Fibroblast of pulmonary artery (primary cell): ENCODE measurements at regions not wholly inside any gene's neighbourhood (a gene's known extent, or its start where the extent isn't known, plus 50 kb on each side); places are given as distances from the start of the nearest gene placed in this dataset.

Experiments
- DNase-seq: peaks from one replicate; pipeline ENCODE4 v3.0.0-alpha.2; 2010; ENCODE audit warnings: low read depth
- H3K4me3 ChIP-seq: replicated peaks from 2 replicates; pipeline ENCODE4 v1.5.1; 2011; ENCODE audit warnings: low read depth, mild to moderate bottlenecking, control low read depth, low read length, moderate library complexity
- CTCF ChIP-seq: IDR thresholded peaks from 2 replicates; pipeline ENCODE4 v1.5.1; 2011; ENCODE audit warnings: mild to moderate bottlenecking, control low read depth, low read length, inconsistent platforms; ENCODE audit errors: missing control alignments

- no peak for DNase-seq
- no peak overlapping the region for H3K4me3 ChIP-seq
- TF ChIP-seq CTCF, result no peak
Measured at GRCh38 chr1:8198522-8198921, 119.4 kb upstream of the SLC45A1 start.

DNA sequence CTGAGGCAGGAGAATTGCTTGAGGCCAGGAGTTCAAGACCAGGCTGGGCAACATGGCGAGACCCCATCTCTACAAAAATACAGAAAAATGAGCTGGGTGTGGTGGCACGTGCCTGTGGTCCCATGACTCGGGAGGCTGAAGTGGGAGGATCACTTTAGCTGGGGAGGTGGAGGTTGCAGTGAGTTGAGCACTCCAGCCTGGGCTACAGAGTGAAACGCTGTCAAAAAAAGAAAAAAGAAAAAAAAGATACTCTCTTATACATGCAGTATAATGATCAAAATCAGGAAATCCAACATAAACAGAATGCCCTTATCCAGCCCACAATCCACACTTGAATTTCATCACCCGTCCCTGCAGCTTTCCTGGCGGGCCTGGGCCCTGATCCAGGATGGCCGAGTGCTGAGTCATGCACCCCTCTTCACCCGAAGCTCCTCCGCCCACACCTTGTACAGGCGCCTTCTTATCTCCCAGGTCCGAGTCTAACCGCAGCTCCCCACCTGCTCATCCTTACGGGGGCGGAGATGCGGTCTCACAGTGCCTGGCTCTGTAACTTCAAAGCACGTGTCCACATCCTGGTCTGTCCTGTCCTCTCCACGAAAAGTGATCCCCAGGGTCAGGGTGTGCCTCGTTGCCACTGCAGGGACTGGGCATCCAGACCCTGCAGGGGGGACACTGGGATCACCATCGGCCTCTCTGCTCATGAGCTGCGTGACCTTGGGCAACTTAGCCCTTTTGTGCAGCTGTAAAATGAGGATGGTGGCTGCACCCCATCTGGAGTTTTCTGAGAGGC, 120.2 kb upstream of the SLC45A1 start:
- peak; percentile 94 for DNase-seq
- no peak for TF ChIP-seq CTCF
- no peak overlapping the region for H3K4me3 ChIP-seq

GRCh38 chr1:8194481-8195227, 123.3 kb upstream of the SLC45A1 start:
- DNase-seq, result peak; percentile 26

DNA sequence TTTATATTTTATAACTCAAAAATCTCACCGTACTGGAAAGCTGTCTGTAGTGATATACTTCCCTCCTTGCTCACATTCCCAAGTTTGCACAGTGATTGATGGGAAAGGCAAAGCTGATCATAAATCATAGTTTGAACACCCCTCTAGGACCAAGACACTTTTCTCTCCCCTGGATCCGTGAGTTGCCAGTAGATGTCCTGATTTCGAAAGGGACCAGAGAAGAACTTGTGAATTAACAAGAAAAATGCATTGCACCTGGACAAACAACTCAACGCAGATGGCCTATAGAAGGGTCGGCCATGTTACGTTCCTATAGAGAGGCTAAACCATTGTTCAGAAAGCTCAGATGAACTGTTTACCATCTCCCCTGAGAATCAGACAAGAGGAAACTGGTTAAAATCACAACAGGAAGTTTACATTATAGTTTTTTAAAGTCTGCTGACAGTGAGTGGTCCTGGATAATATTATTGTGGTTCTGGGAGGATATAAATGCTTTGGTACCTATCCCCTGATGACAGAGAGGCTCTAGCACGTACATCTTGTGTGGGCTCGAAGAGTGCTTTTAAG, 124.0 kb upstream of the SLC45A1 start:
- no peak overlapping the region for H3K4me3 ChIP-seq
- TF ChIP-seq CTCF, result no peak
- no peak for DNase-seq

More at GRCh38 chr1:8194481-8195227, 123.3 kb upstream of the SLC45A1 start:
- TF ChIP-seq CTCF, result no peak
- no peak overlapping the region for H3K4me3 ChIP-seq

DNA sequence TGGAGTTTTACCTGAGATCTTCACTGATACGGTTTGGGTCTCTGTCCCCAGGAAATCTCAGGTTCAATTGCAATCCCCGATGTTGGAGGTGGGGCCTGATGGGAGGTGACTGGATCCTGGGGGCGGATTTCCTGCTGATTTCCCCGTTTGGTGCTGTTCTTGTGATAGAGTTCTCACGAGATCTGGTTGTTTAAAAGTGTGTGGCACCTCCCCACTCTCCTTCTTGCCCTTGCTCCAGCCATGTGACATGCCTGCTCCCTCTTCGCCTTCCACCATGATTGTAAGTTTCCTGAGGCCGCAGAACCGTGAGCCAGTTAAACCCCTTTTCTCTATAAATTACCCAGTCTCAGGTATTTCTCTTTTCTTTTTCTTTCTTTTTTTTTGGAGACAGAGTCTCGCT, 126.4 kb upstream of the SLC45A1 start:
- TF ChIP-seq CTCF, result no peak
- no peak for DNase-seq
- H3K4me3 ChIP-seq, result no peak overlapping the region

DNA sequence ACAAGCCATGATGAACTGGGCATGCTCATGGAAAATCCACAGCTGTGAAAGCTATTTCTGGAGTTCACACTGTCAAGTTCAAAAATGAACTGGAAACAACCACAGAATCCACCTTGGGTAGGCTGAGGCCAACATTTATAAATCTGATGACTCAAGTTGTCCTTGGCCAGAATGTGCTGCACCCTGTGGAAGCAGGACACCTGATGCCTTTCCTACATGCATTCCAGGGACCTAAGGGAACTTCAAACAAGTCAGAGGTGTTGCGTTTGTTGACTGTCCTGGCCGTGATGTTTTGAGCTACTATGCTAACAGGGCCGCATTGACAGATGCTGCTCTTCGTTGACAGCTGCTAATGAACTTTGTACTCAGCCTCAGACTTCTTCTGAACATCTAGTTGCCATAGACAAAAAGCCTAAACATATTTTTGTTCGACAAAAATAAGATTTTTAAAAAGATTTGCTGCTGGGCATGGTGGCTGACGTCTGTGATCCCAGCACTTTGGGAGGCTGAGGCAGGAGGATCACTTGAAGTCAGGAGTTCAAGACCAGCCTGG, 127.9 kb upstream of the SLC45A1 start:
- H3K4me3 ChIP-seq, result no peak overlapping the region
- DNase-seq, result no peak
- no peak for TF ChIP-seq CTCF
